ENCODE measurements at regions not wholly inside any gene's neighbourhood (a gene's known extent, or its start where the extent isn't known, plus 50 kb on each side); places are given as distances from the start of the nearest gene placed in this dataset.

DNA sequence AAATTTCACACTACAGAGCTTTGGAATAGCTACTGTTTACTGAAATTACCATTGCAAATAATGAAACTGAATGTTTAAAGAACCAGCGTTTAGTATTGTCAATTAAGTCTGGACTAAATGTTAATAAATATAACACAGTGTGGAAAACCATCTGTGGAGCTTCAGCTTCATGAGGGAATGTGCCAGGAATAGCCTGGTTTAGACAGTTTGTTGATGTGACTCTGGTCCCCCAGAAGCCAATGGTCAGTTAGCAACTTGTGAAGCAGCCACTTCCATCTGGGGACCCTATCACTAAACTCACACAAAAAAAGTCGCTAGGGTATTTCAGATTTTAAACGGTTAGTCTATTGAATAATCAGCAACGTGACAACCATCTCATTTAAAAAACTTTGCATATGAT, 207.8 kb downstream of the RAMP3 start:
- H3K4me3 ChIP-seq (replicated peaks; ENCODE audit: low read depth, low read length): no peak overlapping the region
- TF ChIP-seq, protein P1, sequence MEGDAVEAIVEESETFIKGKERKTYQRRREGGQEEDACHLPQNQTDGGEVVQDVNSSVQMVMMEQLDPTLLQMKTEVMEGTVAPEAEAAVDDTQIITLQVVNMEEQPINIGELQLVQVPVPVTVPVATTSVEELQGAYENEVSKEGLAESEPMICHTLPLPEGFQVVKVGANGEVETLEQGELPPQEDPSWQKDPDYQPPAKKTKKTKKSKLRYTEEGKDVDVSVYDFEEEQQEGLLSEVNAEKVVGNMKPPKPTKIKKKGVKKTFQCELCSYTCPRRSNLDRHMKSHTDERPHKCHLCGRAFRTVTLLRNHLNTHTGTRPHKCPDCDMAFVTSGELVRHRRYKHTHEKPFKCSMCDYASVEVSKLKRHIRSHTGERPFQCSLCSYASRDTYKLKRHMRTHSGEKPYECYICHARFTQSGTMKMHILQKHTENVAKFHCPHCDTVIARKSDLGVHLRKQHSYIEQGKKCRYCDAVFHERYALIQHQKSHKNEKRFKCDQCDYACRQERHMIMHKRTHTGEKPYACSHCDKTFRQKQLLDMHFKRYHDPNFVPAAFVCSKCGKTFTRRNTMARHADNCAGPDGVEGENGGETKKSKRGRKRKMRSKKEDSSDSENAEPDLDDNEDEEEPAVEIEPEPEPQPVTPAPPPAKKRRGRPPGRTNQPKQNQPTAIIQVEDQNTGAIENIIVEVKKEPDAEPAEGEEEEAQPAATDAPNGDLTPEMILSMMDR (IDR thresholded peaks at IDR 0.05; ENCODE audit: low read length, missing control alignments): no peak
- no peak for DNase-seq (ENCODE audit: low read depth)

DNA sequence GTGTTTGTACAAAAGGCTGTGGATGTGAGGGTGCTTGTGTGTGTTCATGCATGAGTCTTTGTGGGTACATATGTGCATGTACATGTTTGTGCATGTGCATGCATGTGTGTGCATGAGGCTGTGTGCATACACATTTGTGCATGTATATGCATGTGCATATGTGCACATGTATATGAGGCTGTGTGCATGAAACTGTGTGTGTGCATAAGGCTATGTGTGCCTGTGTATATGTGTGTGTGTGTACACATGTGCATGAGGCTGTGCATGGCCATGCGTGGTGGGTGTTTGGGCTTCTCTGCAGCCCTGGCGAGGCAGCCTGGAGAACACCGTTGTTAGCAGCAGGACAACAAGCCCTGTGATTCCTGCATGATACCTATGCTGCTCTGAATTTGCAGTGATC, 207.7 kb upstream of the ADCY1 start:
- TF ChIP-seq, protein P1 (IDR thresholded peaks at IDR 0.05; ENCODE audit: low read length, missing control alignments): no peak

DNA sequence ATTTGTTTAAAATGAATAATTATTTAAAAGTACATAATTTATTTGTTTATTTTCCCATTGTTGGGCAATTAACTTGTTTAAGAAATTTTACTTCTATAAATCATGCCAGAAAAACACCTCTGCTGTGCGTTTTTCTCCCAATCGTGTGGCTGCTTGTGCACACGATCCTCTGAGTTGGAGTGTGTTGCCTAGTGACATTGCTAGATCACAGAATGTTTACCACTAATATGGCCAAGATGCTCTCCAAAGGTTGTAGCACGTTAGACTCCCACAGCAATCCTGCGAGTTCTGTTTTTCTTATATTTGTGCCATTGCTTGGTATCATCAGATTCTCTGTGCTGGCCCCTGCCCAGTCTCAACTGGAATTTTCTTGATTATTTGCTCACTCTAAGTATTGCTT, 207.1 kb upstream of the ADCY1 start:
- TF ChIP-seq, protein P1 (IDR thresholded peaks at IDR 0.05; ENCODE audit: low read length, missing control alignments): no peak
- no peak overlapping the region for H3K4me3 ChIP-seq (replicated peaks; ENCODE audit: low read depth, low read length)
- DNase-seq (ENCODE audit: low read depth): no peak

More for the DNA sequence above, 207.7 kb upstream of the ADCY1 start:
- no peak overlapping the region for H3K4me3 ChIP-seq (replicated peaks; ENCODE audit: low read depth, low read length)
- no peak for DNase-seq (ENCODE audit: low read depth)

DNA sequence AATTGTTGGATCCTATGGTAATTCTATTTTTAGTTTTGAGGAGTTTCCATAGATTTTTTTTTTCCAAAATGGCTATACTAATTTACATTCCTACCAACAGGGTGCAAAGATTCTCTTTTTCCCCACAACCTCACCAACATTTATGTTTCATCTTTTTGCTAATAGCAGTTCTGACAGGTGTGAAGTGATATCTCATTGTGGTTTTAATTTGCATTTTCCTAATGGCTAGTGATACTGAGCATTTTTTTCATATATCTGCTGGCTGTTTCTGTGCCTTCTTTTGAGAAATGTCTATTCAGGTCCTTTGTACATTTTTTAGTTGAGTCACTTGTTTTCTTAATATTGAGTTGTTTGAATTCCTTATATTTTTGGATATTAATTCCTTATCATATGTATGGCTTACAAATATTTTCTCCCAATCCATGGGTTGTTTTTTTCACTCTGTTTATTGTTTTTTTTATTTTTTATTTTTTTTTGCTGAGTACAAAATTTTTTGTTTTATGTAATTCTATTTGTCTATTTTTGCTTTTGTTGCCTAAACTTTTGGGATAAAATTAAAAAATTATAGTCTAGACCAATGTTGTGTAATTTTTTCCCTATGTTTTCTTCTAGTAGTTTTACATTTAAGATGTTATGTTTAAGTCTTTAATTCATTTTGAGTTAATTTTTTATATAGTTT, 205.9 kb upstream of the ADCY1 start:
- DNase-seq (ENCODE audit: low read depth): no peak
- TF ChIP-seq, protein P1 (IDR thresholded peaks at IDR 0.05; ENCODE audit: low read length, missing control alignments): no peak
- no peak overlapping the region for H3K4me3 ChIP-seq (replicated peaks; ENCODE audit: low read depth, low read length)

DNA sequence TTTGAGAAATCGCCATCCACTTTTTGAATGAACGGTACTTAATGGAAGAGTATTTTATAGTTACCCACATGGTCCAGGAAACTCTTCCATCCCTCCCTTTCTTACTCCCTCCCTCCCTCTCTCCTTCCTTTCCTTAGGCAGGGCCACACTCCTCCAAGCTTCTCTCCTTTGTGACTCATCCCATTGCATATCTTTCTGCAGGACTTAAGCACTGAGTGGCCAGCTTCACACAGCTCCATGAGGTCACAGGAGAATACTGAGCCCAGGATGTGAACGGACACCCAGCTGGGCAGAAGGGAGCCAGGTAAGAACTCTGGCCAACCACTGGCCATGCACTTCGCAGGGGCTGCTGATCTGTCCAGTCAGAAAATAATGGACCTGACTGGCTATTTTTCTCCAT, 189.7 kb upstream of the ADCY1 start:
- no peak for DNase-seq (ENCODE audit: low read depth)
- TF ChIP-seq, protein P1 (IDR thresholded peaks at IDR 0.05; ENCODE audit: low read length, missing control alignments): no peak
- H3K4me3 ChIP-seq (replicated peaks; ENCODE audit: low read depth, low read length): no peak overlapping the region

DNA sequence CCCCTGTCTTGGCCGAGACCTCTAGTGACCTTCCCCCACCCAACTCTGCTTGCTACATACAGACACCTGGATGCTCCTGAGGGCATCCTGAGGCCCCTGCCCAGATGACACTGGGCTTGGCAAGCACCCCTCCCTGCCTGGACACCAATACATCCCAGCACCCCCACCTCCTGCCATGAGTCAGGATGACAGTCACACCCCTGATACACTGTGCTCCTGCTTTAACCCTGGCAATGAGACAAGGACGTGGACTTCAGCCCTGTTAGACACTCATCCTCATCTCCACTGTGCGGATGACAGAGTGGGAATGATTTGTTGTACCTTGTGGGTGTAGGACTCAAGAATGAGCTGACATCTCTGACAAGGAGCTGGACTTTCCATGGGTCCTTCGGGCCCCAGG, 186.3 kb upstream of the ADCY1 start:
- no peak overlapping the region for H3K4me3 ChIP-seq (replicated peaks; ENCODE audit: low read depth, low read length)
- DNase-seq (ENCODE audit: low read depth): no peak
- TF ChIP-seq, protein P1 (IDR thresholded peaks at IDR 0.05; ENCODE audit: low read length, missing control alignments): no peak
